ENCODE measurements at regions not wholly inside any gene's neighbourhood (a gene's known extent, or its start where the extent isn't known, plus 50 kb on each side); places are given as distances from the start of the nearest gene placed in this dataset.

DNA sequence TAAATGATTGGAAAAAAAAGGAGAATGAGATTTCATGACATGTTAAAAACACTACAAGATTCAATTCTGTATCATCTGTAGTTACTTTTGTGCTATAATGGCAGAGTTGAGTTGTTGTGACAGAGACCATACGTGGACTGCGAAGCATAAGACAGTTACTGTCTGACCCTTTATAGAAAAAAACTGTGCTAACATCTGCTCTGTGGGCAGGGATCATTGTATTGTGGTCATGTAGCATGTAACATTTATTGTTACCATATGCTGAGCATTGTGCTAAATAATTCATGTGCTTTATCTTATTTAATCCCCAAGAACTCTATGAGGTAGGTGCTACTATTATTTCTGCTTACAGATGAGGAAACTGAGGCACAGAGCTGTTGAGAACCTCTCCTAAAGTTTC is 147.3 kb upstream of the HMHB1 start:
- DNase-seq (ENCODE audit: low read depth), result no peak

DNA sequence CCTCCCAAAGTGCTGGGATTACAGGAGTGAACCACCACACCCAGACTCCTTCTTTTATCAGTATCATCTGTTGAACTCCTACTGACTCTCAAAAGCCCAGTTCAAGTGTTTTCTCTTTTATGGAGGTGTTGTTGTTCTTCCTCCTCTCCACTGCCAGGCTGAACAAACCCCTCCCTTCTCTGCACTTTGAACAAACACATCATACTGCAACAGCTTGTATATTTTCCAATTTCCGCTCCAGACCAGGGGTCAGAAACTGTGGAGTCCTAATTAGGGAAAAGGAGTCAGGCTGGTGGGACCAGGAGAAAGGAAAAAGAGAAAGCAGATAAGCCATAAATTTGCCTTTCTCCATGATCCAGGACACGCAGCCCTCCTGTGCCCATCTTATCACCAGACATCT is 148.1 kb upstream of the HMHB1 start:
- DNase-seq (ENCODE audit: low read depth), result no peak

DNA sequence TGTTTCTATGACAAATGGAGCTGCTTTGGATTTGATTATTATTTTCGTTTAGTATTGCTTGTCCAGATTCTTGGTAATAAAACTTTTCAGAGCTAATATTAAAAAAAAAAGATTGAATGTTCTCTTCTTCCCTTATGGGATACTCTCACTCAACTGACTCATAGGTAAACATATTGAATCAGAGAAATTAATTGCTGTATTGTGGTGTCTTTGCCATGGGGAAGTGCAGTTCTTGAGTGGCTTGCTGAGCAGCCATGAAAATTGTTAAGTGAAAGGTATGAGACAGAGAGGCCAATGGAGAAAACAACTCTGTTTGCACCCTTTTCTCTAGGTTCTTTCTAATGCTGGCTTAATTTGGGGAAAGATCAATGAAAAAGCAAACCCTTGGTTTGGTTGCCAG is 149.9 kb upstream of the HMHB1 start:
- DNase-seq (ENCODE audit: low read depth), result no peak

DNA sequence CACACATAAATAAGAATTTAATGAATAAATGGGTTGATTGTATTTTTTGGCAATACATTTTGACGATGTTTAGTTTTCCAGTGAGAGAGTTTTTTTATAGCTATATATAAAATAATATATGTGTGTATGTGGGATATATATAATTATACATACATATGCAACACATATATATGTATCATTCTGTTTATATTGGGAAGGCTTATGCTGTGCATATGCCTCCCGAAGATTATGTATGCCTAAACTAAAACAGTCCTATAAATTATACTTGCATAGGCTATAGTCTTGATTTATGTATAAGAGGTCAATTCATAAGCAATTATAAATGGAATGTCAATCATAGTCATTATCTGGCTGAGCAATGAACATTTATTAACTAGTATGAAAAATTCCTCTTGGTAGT is 151.3 kb upstream of the HMHB1 start:
- no peak for DNase-seq (ENCODE audit: low read depth)

DNA sequence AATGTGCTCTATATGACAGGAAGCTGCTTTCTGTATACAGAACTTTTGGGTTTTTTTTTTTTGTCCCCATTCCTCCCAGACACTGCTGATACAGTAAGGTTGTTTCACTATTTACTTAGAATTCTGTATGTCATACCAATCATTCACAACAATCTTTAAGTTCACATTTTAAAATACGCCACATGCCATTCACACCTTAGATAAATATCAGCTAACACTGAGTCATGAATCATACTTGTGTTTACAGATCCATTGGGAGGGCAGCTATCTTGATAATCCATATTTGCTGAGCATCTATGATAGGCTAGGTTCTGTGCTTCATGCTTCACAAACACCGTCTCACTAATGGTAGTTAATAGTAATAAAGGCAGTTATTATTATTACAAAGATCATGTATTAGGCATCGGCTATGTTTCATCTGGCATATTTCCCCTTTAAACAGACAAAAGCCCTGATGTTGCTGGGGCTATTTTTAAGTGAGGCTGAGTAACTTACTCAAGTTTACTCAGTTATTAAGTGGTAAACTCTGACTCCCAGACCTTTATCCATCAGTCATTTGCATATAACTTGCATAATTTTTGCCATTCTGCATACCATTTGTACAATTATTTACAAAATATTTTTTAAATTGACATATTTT is 152.2 kb upstream of the HMHB1 start:
- no peak for DNase-seq (ENCODE audit: low read depth)

DNA sequence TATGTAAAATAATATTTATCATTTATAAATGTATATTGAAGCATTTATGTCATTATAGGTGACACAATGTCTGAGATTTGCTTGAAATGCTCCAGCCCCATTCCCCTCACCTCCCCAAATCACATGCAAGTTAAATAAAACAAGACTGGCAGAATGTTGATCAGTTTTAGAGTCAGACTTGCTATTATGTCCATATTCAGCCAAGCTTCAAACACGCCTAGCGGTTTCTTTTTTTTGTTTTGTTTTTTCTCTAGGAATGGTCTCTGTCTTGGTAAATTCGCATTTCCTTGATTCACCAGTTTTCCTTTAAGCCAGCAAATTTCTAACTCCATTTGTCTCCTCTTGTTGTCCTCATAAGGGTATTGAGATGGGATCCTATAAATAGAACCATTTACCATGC is 153.0 kb upstream of the HMHB1 start:
- DNase-seq (ENCODE audit: low read depth), result no peak

DNA sequence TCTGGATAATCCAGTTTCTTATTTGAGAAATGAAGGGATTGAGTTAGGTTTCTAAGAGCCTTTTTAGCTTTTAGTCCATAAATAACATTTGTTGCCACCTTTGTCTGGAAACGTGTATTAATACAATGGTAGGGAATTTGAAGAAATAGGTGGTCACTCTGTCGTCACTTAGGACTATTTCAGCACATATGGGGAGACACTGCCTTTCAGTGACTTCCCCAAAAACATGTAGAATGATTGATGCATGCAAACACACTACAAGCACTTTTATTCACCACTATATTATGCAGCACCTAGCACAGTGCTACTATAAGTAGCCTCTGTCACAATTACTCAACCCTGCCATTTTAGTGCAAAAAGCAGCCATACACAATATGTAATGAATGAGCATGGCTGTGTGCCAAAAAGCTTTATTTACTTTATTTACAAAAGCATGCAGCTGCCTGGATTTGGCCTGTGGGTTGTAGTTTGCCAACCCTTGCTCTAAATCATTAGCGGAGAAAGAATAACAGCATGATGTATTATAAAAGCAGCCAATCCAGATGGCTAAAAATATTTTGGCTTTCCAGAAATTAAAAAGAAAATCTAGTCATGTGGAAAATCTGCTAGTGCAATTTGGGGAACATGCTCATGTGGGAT is 154.2 kb upstream of the HMHB1 start:
- no peak for DNase-seq (ENCODE audit: low read depth)

DNA sequence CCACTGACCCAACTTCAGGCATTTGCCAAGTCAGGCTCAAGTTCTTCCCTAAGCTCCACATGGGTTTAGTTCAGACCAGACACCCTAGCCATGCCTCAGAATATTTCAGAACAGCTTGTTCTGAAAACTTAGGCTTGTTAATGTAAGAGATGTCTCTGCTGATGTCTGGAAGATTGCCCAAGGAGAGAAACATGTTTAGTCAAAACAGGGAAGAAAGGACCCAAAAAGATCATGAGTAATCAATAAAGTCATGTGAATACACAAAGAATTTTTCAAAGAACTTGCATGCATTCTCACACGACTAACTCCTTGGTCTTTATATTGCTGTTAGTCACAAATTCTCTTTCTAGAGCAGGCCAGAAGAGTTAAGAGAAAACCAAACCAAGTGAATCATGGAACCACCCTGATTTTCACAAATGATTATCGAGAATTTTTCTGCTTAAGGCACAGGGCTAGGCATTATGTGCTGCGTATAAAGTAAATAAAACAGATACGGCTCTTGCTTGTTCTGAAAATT is 158.1 kb upstream of the HMHB1 start:
- no peak for DNase-seq (ENCODE audit: low read depth)

DNA sequence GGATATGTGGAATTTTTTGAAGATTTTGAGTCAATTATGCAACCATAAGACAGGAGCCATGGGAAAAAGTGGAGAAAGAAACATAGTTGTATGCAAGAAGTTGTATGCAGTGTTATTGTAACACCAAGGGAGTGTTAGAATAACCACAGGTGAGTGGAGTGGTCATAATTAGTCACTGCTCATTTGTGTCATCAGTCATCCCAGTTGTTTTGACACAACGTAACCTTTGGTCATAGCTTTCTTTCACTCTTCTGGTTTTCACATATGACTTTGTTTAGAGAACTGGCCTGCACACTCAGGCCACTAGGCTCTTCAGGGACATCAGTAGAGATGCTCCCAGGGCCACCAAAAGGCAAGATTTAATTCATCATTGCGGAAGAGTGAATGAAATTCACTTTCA is 158.7 kb upstream of the HMHB1 start:
- peak; percentile 20 for DNase-seq (ENCODE audit: low read depth)

DNA sequence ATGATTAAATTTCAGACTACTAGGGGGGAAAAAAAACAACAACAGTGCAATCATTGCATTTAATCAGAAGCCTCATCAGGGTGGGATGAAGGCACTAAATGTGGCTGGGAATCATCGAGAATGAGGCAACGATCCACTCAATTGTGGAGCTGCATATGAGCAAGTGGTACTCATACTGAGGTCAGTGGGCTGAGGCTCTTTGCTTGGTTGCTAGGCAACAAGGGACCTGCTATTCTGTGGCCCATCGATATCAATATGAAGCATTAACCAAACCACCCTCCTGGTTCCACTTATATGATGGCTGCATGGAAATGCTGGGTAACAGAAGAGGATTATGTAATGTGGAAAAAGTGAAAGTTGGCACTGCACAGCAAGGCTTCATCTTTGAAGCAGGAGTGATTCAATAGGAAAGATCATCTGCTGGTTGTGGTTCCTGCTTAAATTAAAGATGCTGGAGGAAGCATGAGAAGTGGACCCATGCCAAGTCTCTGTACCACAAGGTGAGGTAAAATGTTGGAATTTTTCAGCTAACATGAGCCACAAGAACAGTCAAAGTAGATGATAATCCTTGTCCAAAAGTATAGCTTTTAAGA is 159.8 kb upstream of the HMHB1 start:
- peak; percentile 46 for DNase-seq (ENCODE audit: low read depth)

DNA sequence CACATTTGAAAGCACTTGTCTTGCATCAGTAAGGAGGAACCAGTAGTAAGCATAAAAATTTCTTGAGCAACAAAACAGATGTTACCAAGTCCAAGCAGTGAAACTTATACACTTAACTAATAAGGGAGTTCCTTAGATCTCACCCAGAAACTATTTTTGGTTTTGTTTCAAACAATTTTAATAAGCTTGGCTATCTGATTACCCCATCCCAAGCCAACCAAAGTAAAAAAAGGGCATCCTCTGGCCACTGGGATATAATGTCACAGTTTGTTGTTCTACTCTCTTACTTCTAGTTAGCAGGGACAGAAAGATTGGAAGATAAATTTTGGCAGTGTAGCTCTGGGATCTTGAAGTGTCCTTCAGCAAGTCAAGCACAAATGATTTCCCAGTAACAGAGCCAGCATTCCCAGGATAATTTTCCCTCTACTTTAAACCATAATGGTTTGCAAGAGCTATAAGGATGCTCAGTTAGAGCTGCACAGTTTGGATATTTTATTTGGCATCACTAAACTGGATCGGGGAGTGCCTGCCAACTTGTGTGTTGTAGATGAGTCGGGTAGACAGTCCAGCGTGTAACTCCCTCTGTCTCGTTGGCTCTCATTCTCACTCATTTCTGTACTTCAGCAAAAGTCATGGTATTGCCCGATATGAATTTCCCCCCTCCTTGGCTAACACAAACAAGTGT is 161.9 kb upstream of the HMHB1 start:
- no peak for DNase-seq (ENCODE audit: low read depth)

DNA sequence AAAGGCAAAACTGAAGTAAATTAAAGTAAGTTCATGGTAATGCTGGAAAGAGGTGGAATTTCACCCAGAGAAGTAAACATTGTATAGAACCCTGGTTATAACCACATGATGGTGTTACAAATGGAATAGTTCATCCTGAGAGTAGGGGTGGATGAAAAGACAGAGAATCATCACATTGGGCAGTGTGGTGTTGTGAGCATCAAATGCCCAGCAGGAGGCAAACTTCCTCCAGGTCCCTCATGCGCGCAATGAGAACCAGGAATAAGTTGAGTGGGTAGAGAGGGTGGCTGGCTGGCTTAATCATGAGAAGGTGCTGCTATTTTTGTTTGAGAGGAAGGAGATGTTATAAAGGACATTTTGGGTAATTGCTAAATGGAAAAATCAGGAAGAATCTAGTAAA is 163.3 kb upstream of the HMHB1 start:
- DNase-seq (ENCODE audit: low read depth), result no peak

DNA sequence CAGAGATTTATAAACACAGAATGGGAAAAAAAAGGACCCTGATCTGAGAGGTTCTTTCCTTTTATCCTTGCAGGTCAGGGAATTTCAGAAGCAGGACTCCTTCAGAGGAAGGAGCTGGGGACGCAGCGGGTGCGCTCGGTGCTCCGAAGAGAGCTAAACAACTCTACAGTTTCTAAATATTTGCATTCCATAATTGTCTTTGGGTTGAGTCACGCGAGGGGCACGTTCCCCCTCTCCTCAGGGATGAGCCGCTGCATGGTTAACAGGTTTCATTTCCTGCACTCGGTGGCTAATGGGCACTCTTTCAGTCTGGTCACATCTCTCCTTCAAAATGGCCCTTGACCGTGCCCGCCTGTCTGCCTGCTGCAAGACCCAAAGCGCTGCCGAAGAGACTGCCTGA is 165.0 kb upstream of the HMHB1 start:
- DNase-seq (ENCODE audit: low read depth), result no peak

DNA sequence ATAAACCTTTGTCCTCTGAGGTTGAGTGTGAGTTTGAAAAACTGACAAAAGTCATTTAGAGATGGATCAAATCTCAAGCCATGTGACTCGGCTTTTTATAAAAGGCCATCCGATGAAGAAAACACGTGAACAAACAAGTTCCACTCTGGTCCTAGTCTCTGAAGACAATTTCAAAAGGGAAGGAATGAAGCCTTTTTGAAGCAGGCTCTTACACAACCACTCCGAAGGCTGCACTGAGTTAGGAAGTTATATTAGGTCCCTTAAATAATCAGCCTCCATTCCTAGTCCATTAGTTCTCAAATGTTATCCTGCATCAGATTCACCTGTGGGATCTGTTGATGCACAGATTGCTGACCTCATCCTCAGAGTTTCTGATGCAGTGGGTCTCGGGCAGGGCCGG is 166.6 kb upstream of the HMHB1 start:
- DNase-seq (ENCODE audit: low read depth), result no peak

DNA sequence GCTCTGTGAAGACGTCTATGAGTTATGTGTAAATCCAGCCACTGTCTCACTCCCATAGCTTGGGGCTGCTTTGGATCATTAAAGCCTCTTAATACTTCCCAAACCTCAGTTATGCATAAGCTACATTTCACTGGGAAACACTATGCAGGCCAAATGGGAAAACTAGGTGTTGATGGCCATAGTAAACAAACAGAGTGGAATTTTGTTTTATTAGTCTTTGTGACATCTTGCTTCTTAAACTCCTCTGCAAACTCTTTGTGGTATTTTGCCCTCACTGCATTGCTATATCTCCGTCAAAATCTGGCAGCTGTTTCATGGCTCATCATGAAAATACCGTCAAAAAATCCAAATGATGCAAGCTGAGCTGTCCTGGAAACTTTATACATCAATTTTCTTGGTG is 167.2 kb upstream of the HMHB1 start:
- DNase-seq (ENCODE audit: low read depth), result no peak

DNA sequence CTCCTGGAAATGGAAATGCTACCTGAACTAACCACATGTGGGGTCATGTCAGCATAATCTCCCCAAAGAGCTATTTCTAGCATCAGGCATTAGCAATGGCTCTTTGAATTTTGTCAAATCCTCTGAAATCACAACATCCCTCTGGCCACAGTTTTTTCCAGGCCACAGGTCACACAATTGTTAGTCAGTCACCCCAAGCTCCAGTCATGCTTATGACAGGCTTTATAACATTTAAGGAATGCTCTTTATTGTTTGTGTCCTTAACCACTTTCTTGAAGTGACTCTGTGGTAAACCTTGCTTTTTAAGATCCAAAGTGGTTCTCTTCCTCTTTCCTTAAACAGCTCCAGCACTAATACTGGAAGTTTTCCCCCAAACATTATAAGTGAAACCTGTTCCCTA is 169.2 kb upstream of the HMHB1 start:
- no peak for DNase-seq (ENCODE audit: low read depth)

DNA sequence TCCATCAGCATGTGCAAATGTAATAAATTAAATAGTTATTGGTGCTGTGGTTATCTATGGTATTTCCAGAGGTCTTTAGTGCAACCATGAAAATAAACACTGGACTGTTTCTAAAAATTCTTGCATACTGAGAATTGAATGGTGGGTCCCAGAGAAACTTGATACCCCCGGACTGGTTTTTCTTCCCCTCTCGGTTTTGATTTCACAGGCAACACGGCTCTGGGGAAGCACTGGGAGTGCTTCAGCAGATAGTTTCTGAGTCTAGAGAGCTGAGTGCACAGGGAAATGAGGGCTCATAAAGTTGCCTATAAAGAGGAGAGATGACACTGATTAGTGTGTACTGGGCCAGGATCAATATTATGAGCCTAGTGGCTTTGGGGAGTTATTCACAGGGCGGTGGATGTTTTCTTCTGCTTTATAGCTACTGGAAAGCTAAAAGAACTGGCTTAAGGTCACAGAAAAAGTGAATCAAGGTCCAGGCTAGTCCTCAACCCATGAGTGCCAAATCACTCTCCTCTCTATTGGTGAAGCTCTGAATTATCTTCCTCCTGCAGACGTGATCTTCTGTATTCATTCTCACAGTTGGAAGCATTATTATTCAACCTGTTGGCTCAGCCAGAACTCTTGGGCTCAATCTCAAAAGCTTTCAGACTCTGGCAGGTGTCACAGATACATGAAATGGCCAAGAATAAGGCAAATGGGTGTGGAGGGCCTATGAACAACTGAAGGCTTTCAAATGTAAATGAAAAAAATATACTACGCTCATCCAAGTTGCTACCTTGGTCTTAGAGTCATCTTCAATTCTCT is 170.2 kb upstream of the HMHB1 start:
- DNase-seq (ENCODE audit: low read depth), result no peak

DNA sequence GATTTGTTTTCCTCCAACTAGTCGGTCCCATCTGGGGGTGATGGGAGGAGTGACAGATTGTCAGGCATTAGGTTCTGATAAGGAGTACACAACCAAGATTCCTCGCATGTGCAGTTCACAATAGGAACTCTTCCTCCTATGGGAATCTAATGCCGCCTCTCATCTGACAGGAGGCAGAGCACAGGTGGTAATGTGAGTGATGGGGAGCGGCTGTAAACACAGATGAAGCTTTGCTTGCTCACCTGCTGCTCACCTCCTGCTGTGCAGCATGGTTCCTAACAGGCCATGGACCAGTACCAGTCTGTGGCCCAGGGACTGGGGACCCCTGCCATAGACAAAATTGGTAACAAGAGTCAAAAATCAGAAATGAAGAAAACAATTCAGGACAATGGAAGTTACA is 173.3 kb upstream of the HMHB1 start:
- DNase-seq (ENCODE audit: low read depth), result no peak

DNA sequence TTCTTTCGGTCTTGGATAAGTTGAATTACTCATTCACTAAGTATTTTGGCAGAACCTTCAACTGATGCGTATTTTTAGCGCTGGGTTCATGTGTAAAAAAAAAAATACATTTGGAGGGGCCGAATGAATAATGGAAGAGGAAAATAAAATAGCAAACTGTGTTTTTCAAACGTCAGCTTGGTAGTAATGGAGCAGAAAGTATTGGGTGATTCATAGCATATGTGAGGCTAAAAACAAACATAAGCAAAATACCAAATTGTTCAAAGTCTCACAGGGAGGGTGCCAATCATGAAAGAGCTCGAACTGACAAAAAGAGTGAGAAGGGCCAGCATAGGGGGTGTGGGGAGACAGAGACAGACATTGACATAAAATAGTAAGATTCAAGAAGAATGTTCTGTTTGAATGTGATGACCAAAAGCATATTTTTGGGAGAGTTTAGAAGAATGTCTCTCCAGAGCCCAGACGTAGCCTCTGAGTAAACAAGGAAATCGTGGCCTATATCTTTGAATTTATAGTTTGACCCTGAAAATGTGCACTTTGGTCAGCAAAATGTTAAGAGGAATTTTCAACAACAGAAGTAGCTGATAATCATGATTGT is 174.9 kb upstream of the HMHB1 start:
- no peak for DNase-seq (ENCODE audit: low read depth)

DNA sequence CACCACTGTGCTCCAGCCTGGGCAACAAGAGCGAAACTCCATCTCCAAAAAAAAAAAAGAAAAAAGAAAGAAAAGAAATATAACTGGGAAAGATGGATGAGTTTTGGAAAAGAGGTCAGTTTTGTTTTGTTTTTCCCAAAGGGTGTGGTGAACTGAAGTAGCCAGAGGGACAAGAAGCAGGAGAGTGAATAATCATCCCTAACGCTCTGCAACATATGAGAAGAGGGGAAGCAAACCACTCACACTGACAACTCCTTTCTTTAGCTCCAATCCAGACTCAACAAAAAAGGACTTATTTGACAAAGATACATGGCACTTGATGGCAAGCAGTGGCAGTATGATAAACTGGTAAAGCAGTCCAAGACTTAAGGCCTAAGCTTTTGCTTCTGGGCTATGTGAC is 176.1 kb upstream of the HMHB1 start:
- no peak for DNase-seq (ENCODE audit: low read depth)

DNA sequence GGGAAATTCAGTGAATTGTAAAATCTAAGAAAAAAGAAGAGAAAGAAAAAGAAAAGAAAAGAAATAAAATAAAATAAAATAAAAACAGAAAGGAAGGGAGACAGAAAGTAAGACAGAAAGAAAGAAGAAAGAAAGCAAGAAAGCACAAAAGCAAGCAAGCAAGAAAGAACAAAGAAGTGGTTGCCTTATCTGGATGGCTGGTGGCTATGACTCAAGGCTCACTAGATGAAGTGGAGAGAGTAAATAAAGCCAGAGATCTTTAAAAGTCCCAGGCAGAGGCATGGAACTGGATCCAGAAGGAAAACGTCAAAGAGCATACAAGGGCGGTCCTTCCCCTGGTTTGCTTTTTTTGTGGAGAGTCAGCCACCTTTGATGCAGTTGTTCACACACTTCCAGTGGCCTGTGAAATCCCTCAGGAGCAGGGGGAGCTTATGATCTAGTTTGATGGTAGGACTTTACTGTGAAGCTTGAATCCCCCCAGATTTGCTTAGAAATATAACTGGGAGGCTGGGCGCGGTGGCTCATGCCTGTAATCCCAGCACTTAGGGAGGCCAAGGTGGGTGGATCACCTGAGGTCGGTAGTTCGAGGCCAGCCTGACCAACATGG is 176.7 kb upstream of the HMHB1 start:
- peak; percentile 6 for DNase-seq (ENCODE audit: low read depth)
